ENCODE measurements at regions not wholly inside any gene's neighbourhood (a gene's known extent, or its start where the extent isn't known, plus 50 kb on each side); places are given as distances from the start of the nearest gene placed in this dataset.

- TF ChIP-seq CTCF (IDR thresholded peaks at IDR 0.05) (no peak), POLR2A (IDR thresholded peaks at IDR 0.05) (no peak)
Observed at GRCh38 chr18:77894060-77894459, 644.4 kb downstream of the GALR1 start.
